SH-SY5Y (cell line): ENCODE measurements at regions not wholly inside any gene's neighbourhood (a gene's known extent, or its start where the extent isn't known, plus 50 kb on each side); places are given as distances from the start of the nearest gene placed in this dataset.

Experiments
- GATA2 ChIP-seq: IDR thresholded peaks from 2 replicates; pipeline ENCODE4 v1.6.1; 2011; ENCODE audit warnings: mild to moderate bottlenecking, low read depth, low read length
- GATA3 ChIP-seq: IDR thresholded peaks from 2 replicates; pipeline ENCODE4 v1.6.1; 2011; ENCODE audit warnings: low read depth, mild to moderate bottlenecking, low read length, moderate library complexity

GRCh38 chr3:63048367-63049326, 173.4 kb upstream of the CADPS start:
- TF ChIP-seq GATA2 (no peak), GATA3 (no peak)

GRCh38 chr3:63050548-63051177, 175.4 kb upstream of the CADPS start:
- TF ChIP-seq GATA2 (no peak), GATA3 (no peak)

- TF ChIP-seq GATA3 (no peak), GATA2 (no peak)
Observed at GRCh38 chr3:63051920-63052319, 176.7 kb upstream of the CADPS start.

- TF ChIP-seq GATA3 (no peak), GATA2 (no peak)
Observed at GRCh38 chr3:63056932-63057331, 181.7 kb upstream of the CADPS start.

DNA sequence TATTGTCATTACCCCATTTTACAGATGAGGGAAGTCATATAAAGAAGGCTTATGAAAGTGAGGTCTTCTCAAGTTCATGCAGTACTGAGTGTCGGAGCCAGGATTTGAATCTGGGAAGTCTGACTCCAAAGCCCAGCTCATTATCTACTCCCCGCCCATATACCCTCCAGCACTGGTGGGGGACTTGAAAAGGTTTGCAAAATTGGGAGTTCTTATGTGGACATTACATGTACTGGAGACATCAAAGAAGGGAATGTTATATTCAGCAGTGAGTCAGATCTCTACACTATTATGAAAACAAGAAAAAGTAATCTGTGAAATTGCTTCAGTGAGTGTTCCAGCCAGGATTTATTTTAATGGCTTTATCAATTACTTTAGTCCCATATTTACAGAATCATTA, 185.2 kb upstream of the CADPS start:
- no peak for TF ChIP-seq GATA2
- TF ChIP-seq GATA3 = no peak

DNA sequence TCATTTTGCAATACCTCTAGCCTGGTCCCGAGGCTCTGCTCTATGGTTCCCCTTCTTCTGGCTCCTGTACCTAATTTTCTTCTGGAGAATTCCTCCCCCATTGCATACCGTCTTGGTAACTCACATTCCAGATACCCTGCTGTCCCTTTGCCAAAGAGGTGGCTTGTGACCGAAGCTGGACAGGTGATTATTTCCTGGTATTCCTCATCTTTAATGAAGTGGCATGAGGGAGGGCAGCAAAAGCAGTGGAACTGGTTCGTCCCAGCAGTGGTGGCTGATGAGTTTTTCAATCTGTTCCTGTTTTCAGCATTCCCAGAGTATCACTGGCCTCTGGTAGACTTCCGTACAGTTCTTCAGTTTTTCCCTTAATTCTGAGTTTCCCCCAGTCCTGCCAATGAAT, 186.2 kb upstream of the CADPS start:
- TF ChIP-seq GATA3 (no peak), GATA2 (no peak)

DNA sequence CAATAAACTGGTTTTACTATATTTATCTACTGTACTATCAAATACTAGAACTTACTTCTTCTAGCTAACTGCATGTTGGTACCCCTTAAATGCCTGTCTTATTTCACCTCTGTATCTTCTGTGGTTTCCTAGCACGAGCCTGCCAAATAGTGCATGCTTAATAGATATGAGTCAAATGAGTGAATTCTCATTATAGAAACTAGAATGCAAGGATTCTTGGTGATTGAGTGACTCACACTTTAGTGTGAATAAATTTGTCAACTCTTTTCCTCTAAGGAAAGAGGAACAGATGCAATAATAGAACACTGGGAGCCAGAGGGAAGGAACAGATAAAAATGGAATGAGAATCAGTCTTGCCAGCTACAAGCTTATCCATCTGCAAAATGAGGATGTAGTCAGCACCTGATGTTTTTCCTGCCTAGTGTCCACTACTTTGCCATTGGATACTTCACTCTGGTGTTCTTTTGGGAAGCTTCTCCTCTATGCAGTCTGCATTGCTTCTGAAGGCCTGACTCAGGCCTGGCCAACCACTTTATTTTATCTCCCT, 189.1 kb upstream of the CADPS start:
- no peak for TF ChIP-seq GATA3
- no peak for TF ChIP-seq GATA2

DNA sequence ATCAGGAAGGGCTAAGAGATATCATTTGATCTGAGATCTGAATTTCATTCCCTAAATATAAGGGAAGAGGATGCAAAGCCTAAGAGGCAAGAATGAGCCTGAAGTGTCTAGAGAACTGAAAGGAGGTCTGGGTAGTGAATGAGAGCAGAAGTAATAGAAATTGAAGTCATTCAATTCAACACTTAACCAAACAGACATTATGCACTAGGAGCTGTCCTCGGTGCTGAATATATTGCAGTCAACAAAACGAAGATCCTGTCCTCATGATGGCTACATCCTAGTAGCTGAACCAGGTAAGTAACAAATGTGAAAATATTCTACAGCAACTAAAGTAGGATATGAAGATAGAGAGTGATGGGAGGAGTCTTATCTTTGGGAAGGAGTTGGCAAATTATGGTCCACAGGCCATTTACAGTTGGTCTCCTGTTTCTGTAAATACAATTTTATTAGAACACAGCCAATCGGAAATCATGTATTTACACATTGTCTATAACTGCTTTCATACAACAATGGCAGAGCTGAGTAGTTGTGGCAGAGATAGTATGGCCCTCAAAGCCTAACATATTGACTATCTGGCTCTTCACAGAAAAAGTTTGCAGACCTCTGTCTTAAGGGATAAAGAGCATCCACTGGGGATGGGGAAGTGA, 192.9 kb upstream of the CADPS start:
- no peak for TF ChIP-seq GATA3
- TF ChIP-seq GATA2 = no peak

- no peak for TF ChIP-seq GATA2
- TF ChIP-seq GATA3 = no peak
Observed at GRCh38 chr3:63069806-63070475, 194.7 kb upstream of the CADPS start.

DNA sequence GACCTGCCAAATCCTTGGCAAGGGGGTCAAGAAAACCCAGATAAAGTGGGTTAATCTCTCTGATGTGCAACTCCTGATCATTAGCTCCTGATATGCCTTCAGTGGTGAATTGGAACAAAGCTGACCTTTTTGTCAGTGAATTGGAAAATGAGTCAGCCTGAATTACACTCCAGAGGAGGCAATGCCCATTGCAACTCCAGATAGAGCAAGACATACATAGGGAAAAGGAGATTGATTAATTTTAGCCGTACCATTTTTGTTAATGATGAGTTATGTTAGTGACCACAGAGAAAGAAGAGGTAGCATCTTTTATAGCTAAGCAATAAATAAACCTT, 195.2 kb upstream of the CADPS start:
- no peak for TF ChIP-seq GATA2
- no peak for TF ChIP-seq GATA3

GRCh38 chr3:63076357-63076756, 201.1 kb upstream of the CADPS start:
- no peak for TF ChIP-seq GATA3
- TF ChIP-seq GATA2 = peak; percentile 17; the same call in 1 of the 2 replicates

DNA sequence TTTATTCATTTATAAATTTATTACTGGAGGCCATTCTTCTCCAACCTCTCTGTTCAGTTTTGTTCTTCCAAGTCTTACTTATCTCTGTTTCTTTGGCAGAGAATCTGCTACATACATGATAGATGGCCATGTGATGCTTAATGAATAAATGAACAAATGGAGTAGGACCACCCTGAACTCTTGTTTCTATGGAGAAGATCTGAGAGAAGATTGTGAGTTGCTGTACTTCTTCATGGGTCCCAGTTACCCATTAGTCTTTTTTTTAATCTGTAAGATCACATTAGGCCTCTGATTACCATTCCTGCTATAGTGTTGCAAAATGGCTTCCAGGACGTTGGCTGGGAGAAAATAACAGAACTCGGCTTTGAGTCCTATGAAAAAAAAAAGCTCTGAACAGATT, 191.9 kb upstream of the SYNPR start:
- TF ChIP-seq GATA2 (peak; percentile 52; the same call in 1 of the 2 replicates), GATA3 (peak; percentile 76)

DNA sequence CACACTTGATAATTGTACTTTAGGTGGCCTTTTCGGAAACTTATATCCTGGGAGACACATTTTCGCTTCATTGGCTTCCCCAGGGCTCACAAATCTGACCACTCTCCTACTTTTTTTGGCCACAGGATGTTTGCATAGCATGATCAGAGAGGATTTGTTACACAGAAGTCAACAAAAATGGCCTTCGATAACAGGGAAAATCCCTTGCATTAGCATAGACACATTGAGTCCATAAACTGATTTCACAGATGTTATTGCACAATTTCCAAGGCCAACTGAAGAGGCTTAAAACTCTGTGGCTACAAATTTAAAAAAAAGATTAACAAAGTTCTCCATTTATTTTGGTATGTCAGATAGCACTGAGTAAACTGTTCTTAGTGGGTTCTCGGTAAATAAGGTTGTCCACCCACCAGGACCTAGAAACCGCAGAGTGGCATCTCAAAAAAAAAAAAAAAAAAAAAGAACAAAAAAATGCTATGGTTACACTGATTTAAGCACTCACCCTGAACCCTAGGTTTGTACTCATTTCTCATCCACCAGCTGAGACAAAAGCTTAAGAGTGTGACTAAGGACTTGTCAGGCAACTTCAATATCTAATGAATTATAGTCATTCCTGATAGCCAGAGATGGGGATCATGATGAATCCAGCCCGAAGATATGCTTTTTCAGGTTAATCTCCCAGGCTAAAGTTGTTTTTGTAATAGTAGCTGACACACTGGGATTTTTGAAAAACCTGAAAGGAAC, 188.9 kb upstream of the SYNPR start:
- TF ChIP-seq GATA3 = no peak
- no peak for TF ChIP-seq GATA2
